ENCODE measurements at regions not wholly inside any gene's neighbourhood (a gene's known extent, or its start where the extent isn't known, plus 50 kb on each side); places are given as distances from the start of the nearest gene placed in this dataset.
"Not testable (repeated sequence)": the region's sequence is repeated elsewhere in the genome, so short reads cannot be mapped to it uniquely, and the experiment has no call there.

GRCh38 chr9:20242510-20243189, 379.6 kb downstream of the MLLT3 start:
- DNase-seq (ENCODE audit: low read depth, low spot score): no peak
- H3K27ac ChIP-seq: no peak overlapping the region

GRCh38 chr9:20240498-20240897, 381.8 kb downstream of the MLLT3 start:
- no peak for DNase-seq (ENCODE audit: low read depth, low spot score)
- H3K27ac ChIP-seq: no peak overlapping the region

GRCh38 chr9:20238921-20239320, 383.4 kb downstream of the MLLT3 start:
- H3K27ac ChIP-seq: no peak overlapping the region
- DNase-seq (ENCODE audit: low read depth, low spot score): no peak

- H3K27ac ChIP-seq: peak overlapping the region; percentile 84
- no peak for DNase-seq (ENCODE audit: low read depth, low spot score)
Observed at GRCh38 chr9:20237686-20238085, 384.6 kb downstream of the MLLT3 start.

- H3K27ac ChIP-seq: peak overlapping the region; percentile 84
- peak; percentile 84 for DNase-seq (ENCODE audit: low read depth, low spot score)
Observed at GRCh38 chr9:20236676-20237075, 385.6 kb downstream of the MLLT3 start.

- not testable (repeated sequence) for H3K27ac ChIP-seq; DNase-seq (ENCODE audit: low read depth, low spot score)
Observed at GRCh38 chr9:20235206-20235605, 387.1 kb downstream of the MLLT3 start.

- no peak for DNase-seq (ENCODE audit: low read depth, low spot score)
- no peak overlapping the region for H3K27ac ChIP-seq
Observed at GRCh38 chr9:20228096-20228495, 394.2 kb downstream of the MLLT3 start.

GRCh38 chr9:20227166-20227874, 395.0 kb downstream of the MLLT3 start:
- DNase-seq (ENCODE audit: low read depth, low spot score): no peak
- H3K27ac ChIP-seq: no peak overlapping the region

GRCh38 chr9:20226345-20226744, 396.0 kb downstream of the MLLT3 start:
- no peak for DNase-seq (ENCODE audit: low read depth, low spot score)
- no peak overlapping the region for H3K27ac ChIP-seq

- no peak for DNase-seq (ENCODE audit: low read depth, low spot score)
- H3K27ac ChIP-seq: no peak overlapping the region
Observed at GRCh38 chr9:20225826-20226225, 396.5 kb downstream of the MLLT3 start.

- H3K27ac ChIP-seq: peak overlapping the region; percentile 6
- no peak for DNase-seq (ENCODE audit: low read depth, low spot score)
Observed at GRCh38 chr9:20224756-20225155, 397.5 kb downstream of the MLLT3 start.

- DNase-seq (ENCODE audit: low read depth, low spot score): no peak
- peak overlapping the region; percentile 39 for H3K27ac ChIP-seq
Observed at GRCh38 chr9:20220286-20220685, 402.0 kb downstream of the MLLT3 start.

GRCh38 chr9:20219437-20219836, 402.9 kb downstream of the MLLT3 start:
- H3K27ac ChIP-seq: peak overlapping the region; percentile 39
- DNase-seq (ENCODE audit: low read depth, low spot score): no peak

GRCh38 chr9:20217596-20217995, 404.7 kb downstream of the MLLT3 start:
- no peak for DNase-seq (ENCODE audit: low read depth, low spot score)
- no peak overlapping the region for H3K27ac ChIP-seq

- DNase-seq (ENCODE audit: low read depth, low spot score): no peak
- no peak overlapping the region for H3K27ac ChIP-seq
Observed at GRCh38 chr9:20216438-20216837, 405.9 kb downstream of the MLLT3 start.

GRCh38 chr9:20215552-20215951, 406.7 kb downstream of the MLLT3 start:
- H3K27ac ChIP-seq: no peak overlapping the region
- DNase-seq (ENCODE audit: low read depth, low spot score): no peak

GRCh38 chr9:20212806-20213205, 409.5 kb downstream of the MLLT3 start:
- no peak for DNase-seq (ENCODE audit: low read depth, low spot score)
- no peak overlapping the region for H3K27ac ChIP-seq

GRCh38 chr9:20209391-20210340, 412.6 kb downstream of the MLLT3 start:
- DNase-seq (ENCODE audit: low read depth, low spot score): no peak
- no peak overlapping the region for H3K27ac ChIP-seq

GRCh38 chr9:20208961-20209371, 413.3 kb downstream of the MLLT3 start:
- no peak for DNase-seq (ENCODE audit: low read depth, low spot score)
- no peak overlapping the region for H3K27ac ChIP-seq

GRCh38 chr9:20208226-20208625, 414.1 kb downstream of the MLLT3 start:
- no peak for DNase-seq (ENCODE audit: low read depth, low spot score)
- H3K27ac ChIP-seq: no peak overlapping the region

- H3K27ac ChIP-seq: no peak overlapping the region
- no peak for DNase-seq (ENCODE audit: low read depth, low spot score)
Observed at GRCh38 chr9:20207176-20207575, 415.1 kb downstream of the MLLT3 start.
